ENCODE measurements at regions not wholly inside any gene's neighbourhood (a gene's known extent, or its start where the extent isn't known, plus 50 kb on each side); places are given as distances from the start of the nearest gene placed in this dataset.

- TF ChIP-seq EZH2 (IDR thresholded peaks at IDR 0.05; ENCODE audit: insufficient read depth, low read length) (no peak), CTCF (IDR thresholded peaks at IDR 0.05; ENCODE audit: insufficient read depth, low read depth, low read length) (no peak)
- Mint-ChIP-seq H3K27me3 (ENCODE audit: low read depth, unreplicated experiment) (no peaks in the 10 kb centered on the region), H3K9me3 (ENCODE audit: unreplicated experiment) (peaks cover 5% of the 10 kb centered on the region), H3K36me3 (ENCODE audit: low read depth, unreplicated experiment) (no peaks in the 10 kb centered on the region), H3K27ac (ENCODE audit: unreplicated experiment) (no peak overlapping the region), H3K4me3 (ENCODE audit: unreplicated experiment) (no peak overlapping the region), H3K4me1 (ENCODE audit: low read depth, unreplicated experiment) (no peaks in the 10 kb centered on the region)
- Histone ChIP-seq H3K4me2 (ENCODE audit: low read length) (no peak overlapping the region), H3K4me1 (ENCODE audit: insufficient read depth, low read length) (no peaks in the 10 kb centered on the region), H3K9ac (ENCODE audit: low read length) (no peak overlapping the region), H3K79me2 (ENCODE audit: insufficient read depth, low read length) (no peaks in the 10 kb centered on the region), H3K9me3 (ENCODE audit: insufficient read depth, low read depth, low read length) (no peaks in the 10 kb centered on the region), H3K27ac (ENCODE audit: low read depth, low read length) (no peak overlapping the region), H3K36me3 (ENCODE audit: insufficient read depth, low read length) (no peaks in the 10 kb centered on the region), H2AFZ (ENCODE audit: low read depth, low read length) (no peak overlapping the region), H4K20me1 (ENCODE audit: insufficient read depth, low read length) (no peaks in the 10 kb centered on the region), H3K4me3 (ENCODE audit: insufficient read depth, low read depth, low read length) (no peak overlapping the region), H3K27me3 (ENCODE audit: insufficient read depth, low read length) (no peaks in the 10 kb centered on the region)
- DNase-seq (ENCODE audit: low read depth) (no peak), FAIRE-seq (no peak)
These were observed 430.1 kb downstream of the GABRG1 start for GRCh38 chr4:45693746-45694145.

- no peak for DNase-seq (ENCODE audit: low read depth)
- H3K9me3 Mint-ChIP-seq (ENCODE audit: unreplicated experiment) = peaks cover 5% of the 10 kb centered on the region
- Histone ChIP-seq H3K36me3 (ENCODE audit: insufficient read depth, low read length) (no peaks in the 10 kb centered on the region), H3K27ac (ENCODE audit: low read depth, low read length) (no peak overlapping the region), H3K4me2 (ENCODE audit: low read length) (no peak overlapping the region), H3K4me3 (ENCODE audit: insufficient read depth, low read depth, low read length) (no peak overlapping the region), H3K4me1 (ENCODE audit: insufficient read depth, low read length) (no peaks in the 10 kb centered on the region), H3K27me3 (ENCODE audit: insufficient read depth, low read length) (no peaks in the 10 kb centered on the region), H3K9ac (ENCODE audit: low read length) (no peak overlapping the region), H2AFZ (ENCODE audit: low read depth, low read length) (no peak overlapping the region), H4K20me1 (ENCODE audit: insufficient read depth, low read length) (no peaks in the 10 kb centered on the region), H3K9me3 (ENCODE audit: insufficient read depth, low read depth, low read length) (no peaks in the 10 kb centered on the region), H3K79me2 (ENCODE audit: insufficient read depth, low read length) (no peaks in the 10 kb centered on the region)
- H3K27me3 Mint-ChIP-seq (ENCODE audit: low read depth, unreplicated experiment) = no peaks in the 10 kb centered on the region
- no peaks in the 10 kb centered on the region for H3K4me1 Mint-ChIP-seq (ENCODE audit: low read depth, unreplicated experiment)
- no peak overlapping the region for H3K4me3 Mint-ChIP-seq (ENCODE audit: unreplicated experiment)
- no peaks in the 10 kb centered on the region for H3K36me3 Mint-ChIP-seq (ENCODE audit: low read depth, unreplicated experiment)
- no peak for TF ChIP-seq CTCF (IDR thresholded peaks at IDR 0.05; ENCODE audit: insufficient read depth, low read depth, low read length)
- TF ChIP-seq EZH2 (IDR thresholded peaks at IDR 0.05; ENCODE audit: insufficient read depth, low read length) = no peak
- H3K27ac Mint-ChIP-seq (ENCODE audit: unreplicated experiment) = no peak overlapping the region
- FAIRE-seq = no peak
These were observed 431.6 kb downstream of the GABRG1 start for GRCh38 chr4:45692131-45692735.

- DNase-seq (ENCODE audit: low read depth) = no peak
- no peaks in the 10 kb centered on the region for H3K79me2 ChIP-seq (ENCODE audit: insufficient read depth, low read length)
- H3K4me2 ChIP-seq (ENCODE audit: low read length) = no peak overlapping the region
- no peak overlapping the region for H3K4me3 Mint-ChIP-seq (ENCODE audit: unreplicated experiment)
- H3K9me3 ChIP-seq (ENCODE audit: insufficient read depth, low read depth, low read length) = no peaks in the 10 kb centered on the region
- H3K4me3 ChIP-seq (ENCODE audit: insufficient read depth, low read depth, low read length) = no peak overlapping the region
- H3K4me1 ChIP-seq (ENCODE audit: insufficient read depth, low read length) = no peaks in the 10 kb centered on the region
- no peaks in the 10 kb centered on the region for H3K36me3 ChIP-seq (ENCODE audit: insufficient read depth, low read length)
- no peaks in the 10 kb centered on the region for H3K9me3 Mint-ChIP-seq (ENCODE audit: unreplicated experiment)
- no peak overlapping the region for H3K9ac ChIP-seq (ENCODE audit: low read length)
- no peak for FAIRE-seq
- no peak overlapping the region for H3K27ac ChIP-seq (ENCODE audit: low read depth, low read length)
- no peaks in the 10 kb centered on the region for H3K4me1 Mint-ChIP-seq (ENCODE audit: low read depth, unreplicated experiment)
- no peaks in the 10 kb centered on the region for H3K27me3 Mint-ChIP-seq (ENCODE audit: low read depth, unreplicated experiment)
- TF ChIP-seq CTCF (IDR thresholded peaks at IDR 0.05; ENCODE audit: insufficient read depth, low read depth, low read length) (no peak), EZH2 (IDR thresholded peaks at IDR 0.05; ENCODE audit: insufficient read depth, low read length) (no peak)
- no peak overlapping the region for H2AFZ ChIP-seq (ENCODE audit: low read depth, low read length)
- no peaks in the 10 kb centered on the region for H3K27me3 ChIP-seq (ENCODE audit: insufficient read depth, low read length)
- H4K20me1 ChIP-seq (ENCODE audit: insufficient read depth, low read length) = no peaks in the 10 kb centered on the region
- H3K36me3 Mint-ChIP-seq (ENCODE audit: low read depth, unreplicated experiment) = no peaks in the 10 kb centered on the region
- no peak overlapping the region for H3K27ac Mint-ChIP-seq (ENCODE audit: unreplicated experiment)
These were observed 435.5 kb downstream of the GABRG1 start for GRCh38 chr4:45688341-45688740.

Data from astrocyte (in vitro differentiated cells and primary cell).